ENCODE measurements at regions not wholly inside any gene's neighbourhood (a gene's known extent, or its start where the extent isn't known, plus 50 kb on each side); places are given as distances from the start of the nearest gene placed in this dataset.

DNA sequence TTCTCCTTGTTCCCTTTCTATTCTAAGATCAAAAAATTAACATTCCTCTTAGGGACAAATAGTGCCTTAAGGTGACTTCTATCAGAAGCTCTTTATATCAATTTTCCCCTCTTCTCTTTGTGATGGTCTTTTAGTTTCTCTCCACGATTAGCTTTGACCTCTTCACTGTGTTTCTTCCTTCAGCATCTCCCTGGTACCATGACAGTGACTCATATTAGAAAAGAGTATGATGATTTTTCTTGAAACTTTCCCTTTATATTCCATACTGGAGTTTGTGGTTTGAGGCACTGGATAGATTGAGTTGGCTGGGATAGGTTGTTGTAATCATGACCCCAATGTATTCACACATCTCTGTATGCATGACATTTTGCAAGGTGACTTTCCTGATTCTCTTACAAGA lies 335.6 kb upstream of the GLI3 start:
- intact Hi-C loops (cut with micrococcal nuclease) (no loop called here), in situ Hi-C loops (cut with MboI) (no loop called here)
- H3K9ac ChIP-seq (ENCODE audit: insufficient read depth in 1 of 2, low read depth in 2 of 2, low read length in 2 of 2): no peak overlapping the region
- FAIRE-seq (no peak), DNase-seq (ENCODE audit: extremely low read depth in 1 of 4, low spot score in 3 of 4) (no peak), ATAC-seq (no peak)
- CTCF ChIA-PET (ENCODE audit: low intra/inter-chr PET ratio): no interaction called here
- no TSS peak for BruUV-seq (replicated peaks)
- no peaks in the 10 kb centered on the region for H3K9me3 ChIP-seq (replicated peaks; ENCODE audit: control insufficient read depth, insufficient read depth, low read depth, low read length)
- H3K9me1 ChIP-seq (ENCODE audit: control insufficient read depth, insufficient read depth, low read length): no peaks in the 10 kb centered on the region
- H3K4me3 ChIP-seq: no peak overlapping the region
- no peaks in the 10 kb centered on the region for H4K20me1 ChIP-seq (replicated peaks; ENCODE audit: control insufficient read depth, insufficient read depth, low read length)
- POLR2A ChIA-PET: no interaction called here
- TF ChIP-seq TARDBP (IDR thresholded peaks at IDR 0.05): no peak
- TF ChIP-seq, protein P1, sequence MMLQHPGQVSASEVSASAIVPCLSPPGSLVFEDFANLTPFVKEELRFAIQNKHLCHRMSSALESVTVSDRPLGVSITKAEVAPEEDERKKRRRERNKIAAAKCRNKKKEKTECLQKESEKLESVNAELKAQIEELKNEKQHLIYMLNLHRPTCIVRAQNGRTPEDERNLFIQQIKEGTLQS (IDR thresholded peaks at IDR 0.05): no peak
- TF ChIP-seq, protein P1 (CRISPR knock-in tag; conservative IDR thresholded peaks at IDR 0.05): no peak
- no peak for TF ChIP-seq ZKSCAN1 (IDR thresholded peaks at IDR 0.05; ENCODE audit: low read depth, low read length)
- TF ChIP-seq GATA2 (CRISPR knock-in tag; IDR thresholded peaks at IDR 0.05): no peak
- no peak for TF ChIP-seq HMBOX1 (IDR thresholded peaks at IDR 0.05)
- TF ChIP-seq, protein P2, sequence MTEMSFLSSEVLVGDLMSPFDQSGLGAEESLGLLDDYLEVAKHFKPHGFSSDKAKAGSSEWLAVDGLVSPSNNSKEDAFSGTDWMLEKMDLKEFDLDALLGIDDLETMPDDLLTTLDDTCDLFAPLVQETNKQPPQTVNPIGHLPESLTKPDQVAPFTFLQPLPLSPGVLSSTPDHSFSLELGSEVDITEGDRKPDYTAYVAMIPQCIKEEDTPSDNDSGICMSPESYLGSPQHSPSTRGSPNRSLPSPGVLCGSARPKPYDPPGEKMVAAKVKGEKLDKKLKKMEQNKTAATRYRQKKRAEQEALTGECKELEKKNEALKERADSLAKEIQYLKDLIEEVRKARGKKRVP (CRISPR knock-in tag; IDR thresholded peaks at IDR 0.05): no peak
- TF ChIP-seq PATZ1 (CRISPR knock-in tag; IDR thresholded peaks at IDR 0.05; ENCODE audit: borderline replicate concordance): no peak
- no peak for TF ChIP-seq KDM4B (IDR thresholded peaks at IDR 0.05; ENCODE audit: borderline replicate concordance in 2 of 2, low read depth in 1 of 2)
- TF ChIP-seq SRSF1 (IDR thresholded peaks at IDR 0.05; ENCODE audit: low read depth, low read length): no peak
- no peak for TF ChIP-seq SMAD2 (IDR thresholded peaks at IDR 0.05; ENCODE audit: low read depth, low read length)
- no peak for TF ChIP-seq DNMT1 (IDR thresholded peaks at IDR 0.05)
- no peak for TF ChIP-seq CEBPG (CRISPR knock-in tag; IDR thresholded peaks at IDR 0.05)
- TF ChIP-seq CEBPG (tag; conservative IDR thresholded peaks at IDR 0.05 in 1 of 2, IDR thresholded peaks at IDR 0.05 in 1 of 2): no peak
- TF ChIP-seq ZNF239 (CRISPR knock-in tag; IDR thresholded peaks at IDR 0.05): no peak
- TF ChIP-seq, protein P3, sequence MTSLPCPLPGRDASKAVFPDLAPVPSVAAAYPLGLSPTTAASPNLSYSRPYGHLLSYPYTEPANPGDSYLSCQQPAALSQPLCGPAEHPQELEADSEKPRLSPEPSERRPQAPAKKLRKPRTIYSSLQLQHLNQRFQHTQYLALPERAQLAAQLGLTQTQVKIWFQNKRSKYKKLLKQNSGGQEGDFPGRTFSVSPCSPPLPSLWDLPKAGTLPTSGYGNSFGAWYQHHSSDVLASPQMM (CRISPR knock-in tag; IDR thresholded peaks at IDR 0.05): no peak
- TF ChIP-seq RUNX1 (IDR thresholded peaks at IDR 0.05; ENCODE audit: low read depth): no peak
- no peak for TF ChIP-seq SMC3 (conservative IDR thresholded peaks at IDR 0.05; ENCODE audit: insufficient read depth, low read depth, low read length)
- no peaks in the 10 kb centered on the region for H3K79me2 ChIP-seq (ENCODE audit: control insufficient read depth, insufficient read depth, low read length)
- 0% methylated on average over 1 of the region's 1 CpG for WGBS (ENCODE audit: insufficient coverage, low coverage, missing lambda C conversion rate)
- no peaks in the 10 kb centered on the region for H3K27me3 ChIP-seq (ENCODE audit: control insufficient read depth in 2 of 2, insufficient read depth in 2 of 2, low read length in 2 of 2)
- no peaks in the 10 kb centered on the region for H3K4me1 ChIP-seq (replicated peaks in 1 of 2; ENCODE audit: control insufficient read depth in 2 of 2, insufficient read depth in 2 of 2, low read length in 2 of 2)
- H3K4me2 ChIP-seq (ENCODE audit: insufficient read depth, low read length): no peak overlapping the region
- H3K27ac ChIP-seq (ENCODE audit: extremely low read depth, low read depth, low read length): no peak overlapping the region
- H2AFZ ChIP-seq (ENCODE audit: low read depth, low read length): no peak overlapping the region
- H3K36me3 ChIP-seq (ENCODE audit: control insufficient read depth, insufficient read depth, low read length): no peaks in the 10 kb centered on the region

Measured in K562 (cell line).